Left renal pelvis (tissue), 4 donors: ENCODE measurements at regions not wholly inside any gene's neighbourhood (a gene's known extent, or its start where the extent isn't known, plus 50 kb on each side); places are given as distances from the start of the nearest gene placed in this dataset.
A peak's percentile ranks its signal among the peaks of the same experiment; 100 is the strongest.

Experiments used
- DNase-seq, 4 donors: peaks; one replicate each; pipeline ENCODE4 v3.0.0-alpha.2; 2013; ENCODE audit warnings: low read depth in 4 of 4, low spot score in 3 of 4

DNA sequence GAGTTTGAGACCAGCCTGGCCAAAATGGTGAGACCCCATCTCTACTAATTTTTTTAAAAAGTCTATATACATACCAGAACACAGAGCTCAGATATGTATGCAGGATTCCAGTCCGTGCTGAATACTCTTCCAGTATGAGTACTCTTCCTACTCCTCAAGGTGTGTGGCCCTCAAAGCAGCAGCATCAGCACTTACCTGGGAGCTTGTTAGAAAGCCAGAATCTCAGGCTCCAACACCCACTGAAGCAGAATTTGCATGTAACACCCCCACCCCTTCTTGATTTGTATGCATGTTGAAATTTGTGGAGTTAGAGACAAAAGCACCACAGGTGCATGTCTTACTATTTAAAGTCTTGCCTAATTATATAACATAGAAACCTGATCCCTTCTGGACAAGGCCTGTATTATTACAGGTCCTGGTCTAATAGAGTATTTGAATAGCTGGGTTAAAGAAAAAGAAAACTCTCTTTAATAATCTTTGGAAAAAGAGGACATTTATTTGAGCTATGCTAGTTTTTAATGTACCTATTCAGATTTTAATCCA lies 50.3 kb upstream of the NFE2L2 start:
- no peak for DNase-seq

DNA sequence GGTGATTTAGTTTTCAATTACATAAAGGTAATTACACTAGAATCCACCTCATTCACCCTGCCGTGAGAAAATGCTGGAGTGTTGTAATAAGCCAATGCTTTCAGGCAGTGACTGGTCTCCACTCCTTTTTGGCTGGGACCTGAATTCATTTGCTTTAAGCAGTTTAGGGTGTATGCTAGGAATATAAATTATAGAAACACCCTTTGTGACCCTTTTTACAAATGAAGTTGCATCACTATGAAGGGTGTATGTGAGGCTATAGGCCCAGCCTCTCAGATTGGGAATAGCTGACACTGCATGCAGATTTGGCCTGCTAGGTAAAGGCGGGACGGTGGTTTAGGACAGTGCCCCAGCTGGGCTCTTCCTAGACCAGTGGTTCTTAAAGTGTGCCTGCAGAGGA lies 50.8 kb upstream of the NFE2L2 start:
- no peak for DNase-seq

DNA sequence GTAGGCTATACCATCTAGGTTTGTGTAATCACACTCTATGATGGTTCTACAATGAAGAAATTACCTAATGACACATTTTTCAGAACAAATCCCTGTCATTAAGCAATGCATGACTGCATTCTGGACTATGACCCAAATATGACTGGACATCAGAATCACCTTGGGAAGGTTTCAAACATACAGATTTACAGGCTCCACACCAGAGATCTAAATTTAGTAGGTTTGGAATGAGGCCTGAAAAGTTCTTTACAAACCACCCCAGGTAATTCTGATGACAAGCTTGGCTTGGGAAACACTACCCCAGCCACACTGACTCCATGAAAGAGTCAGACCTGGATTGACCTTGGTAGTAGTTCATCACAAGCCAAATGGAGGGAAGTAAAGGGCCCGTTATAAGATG lies 52.2 kb upstream of the NFE2L2 start:
- DNase-seq: no peak

- no peak for DNase-seq
Measured at GRCh38 chr2:177317443-177317842, 52.9 kb upstream of the NFE2L2 start.

DNA sequence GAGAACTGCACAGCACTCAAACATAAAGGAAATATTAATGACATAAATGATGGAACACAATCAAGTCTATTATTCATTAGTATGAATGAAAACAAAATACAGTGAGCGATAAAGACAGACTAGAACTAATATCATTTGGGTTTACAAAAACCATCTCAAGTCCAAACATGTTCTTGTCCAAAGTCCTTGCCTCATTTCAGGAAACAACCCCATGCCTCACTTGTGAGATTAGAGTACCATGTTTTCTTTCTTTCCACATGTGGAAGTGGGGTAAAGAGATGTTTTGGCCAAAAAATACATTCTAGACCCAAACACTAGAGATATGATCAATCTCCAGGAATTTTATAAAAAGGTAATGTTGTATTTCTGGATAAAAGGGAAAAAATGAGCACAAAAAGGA lies 53.3 kb upstream of the NFE2L2 start:
- DNase-seq: no peak

- DNase-seq: no peak
Measured at GRCh38 chr2:177318613-177319012, 54.1 kb upstream of the NFE2L2 start.

- DNase-seq: no peak
Measured at GRCh38 chr2:177320596-177320995, 56.1 kb upstream of the NFE2L2 start.

GRCh38 chr2:177322801-177323261 lies 58.3 kb upstream of the NFE2L2 start:
- DNase-seq: no peak

DNA sequence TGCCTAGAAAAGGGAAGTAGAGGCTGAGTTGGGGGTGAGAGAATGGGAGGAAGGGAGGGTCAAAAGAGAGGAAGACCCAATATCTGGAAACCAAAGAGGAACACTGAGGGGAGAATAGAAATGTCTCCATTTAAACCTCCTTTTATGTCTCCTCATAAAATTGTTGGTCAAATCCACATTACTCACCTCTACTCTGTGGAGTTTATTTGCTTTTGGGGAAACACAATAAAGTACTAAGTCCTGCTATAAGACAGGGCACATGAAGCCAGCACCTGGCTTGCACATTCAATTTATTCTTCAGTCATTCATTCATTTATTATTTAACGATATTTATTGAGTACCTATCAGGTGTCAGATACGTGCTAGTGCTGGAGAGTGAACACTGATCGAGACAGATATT lies 60.3 kb upstream of the NFE2L2 start:
- DNase-seq: no peak

GRCh38 chr2:177325554-177325953 lies 61.0 kb upstream of the NFE2L2 start:
- DNase-seq: no peak

- no peak for DNase-seq
Measured at GRCh38 chr2:177326005-177326404, 61.5 kb upstream of the NFE2L2 start.

DNA sequence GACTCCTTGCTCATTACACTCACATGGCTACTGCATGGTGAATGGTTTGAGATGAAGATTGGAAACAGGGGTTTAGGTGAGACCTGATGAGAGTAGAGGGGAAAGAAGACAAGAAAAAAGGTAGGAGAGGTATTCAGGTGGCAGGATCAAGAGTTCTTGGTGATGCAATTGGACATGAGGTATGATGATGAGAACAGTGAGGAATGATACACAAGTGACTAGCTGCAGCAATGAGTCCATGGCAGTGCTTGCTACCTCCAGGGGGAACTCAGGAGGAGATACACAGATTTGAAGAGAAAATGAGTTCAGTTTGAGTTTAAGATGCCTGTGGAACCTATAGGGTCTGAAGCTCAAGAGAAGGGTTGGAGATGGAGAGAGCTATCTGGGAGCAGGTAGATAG lies 62.1 kb upstream of the NFE2L2 start:
- no peak for DNase-seq

DNA sequence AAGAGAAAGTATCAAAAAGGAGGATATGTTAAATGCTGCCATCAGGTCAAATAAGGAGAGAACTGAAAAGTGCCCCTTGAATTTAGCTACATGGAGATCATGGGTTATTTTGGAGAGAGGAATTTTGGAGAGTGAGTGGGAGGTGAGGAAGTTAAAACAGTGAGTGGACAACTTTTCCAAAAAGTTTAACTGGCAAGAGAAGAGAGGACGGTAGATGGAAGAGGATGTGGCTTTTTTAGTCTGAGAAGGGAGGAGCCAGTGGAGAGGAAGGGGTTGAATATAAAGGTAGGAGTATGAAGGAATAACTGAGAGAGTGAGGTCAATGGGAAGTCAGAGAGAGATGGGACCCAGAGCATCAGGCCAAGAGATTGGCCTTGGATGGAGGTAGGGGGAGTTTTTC lies 62.5 kb upstream of the NFE2L2 start:
- DNase-seq: no peak

GRCh38 chr2:177328056-177328455 lies 63.5 kb upstream of the NFE2L2 start:
- no peak for DNase-seq

DNA sequence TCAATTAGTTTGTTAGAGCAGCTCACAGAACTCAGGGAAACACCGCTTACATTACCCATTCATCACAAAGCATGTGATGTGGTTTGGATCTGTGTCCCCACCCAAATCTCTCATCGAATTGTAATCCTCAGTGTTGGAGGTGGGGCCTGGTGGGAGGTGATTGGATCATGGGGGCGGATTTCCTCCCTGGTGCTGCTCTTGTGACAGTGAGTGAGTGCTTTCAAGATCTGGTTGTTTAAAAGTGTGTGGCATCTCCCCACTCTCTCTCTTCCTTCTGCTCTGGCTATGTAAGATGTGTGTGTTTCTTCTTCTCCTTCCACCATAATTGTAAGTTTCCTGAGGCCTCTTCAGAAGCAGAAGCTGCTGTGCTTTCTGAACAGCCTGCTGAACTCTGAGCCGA lies 63.5 kb upstream of the AGPS start:
- DNase-seq: no peak

DNA sequence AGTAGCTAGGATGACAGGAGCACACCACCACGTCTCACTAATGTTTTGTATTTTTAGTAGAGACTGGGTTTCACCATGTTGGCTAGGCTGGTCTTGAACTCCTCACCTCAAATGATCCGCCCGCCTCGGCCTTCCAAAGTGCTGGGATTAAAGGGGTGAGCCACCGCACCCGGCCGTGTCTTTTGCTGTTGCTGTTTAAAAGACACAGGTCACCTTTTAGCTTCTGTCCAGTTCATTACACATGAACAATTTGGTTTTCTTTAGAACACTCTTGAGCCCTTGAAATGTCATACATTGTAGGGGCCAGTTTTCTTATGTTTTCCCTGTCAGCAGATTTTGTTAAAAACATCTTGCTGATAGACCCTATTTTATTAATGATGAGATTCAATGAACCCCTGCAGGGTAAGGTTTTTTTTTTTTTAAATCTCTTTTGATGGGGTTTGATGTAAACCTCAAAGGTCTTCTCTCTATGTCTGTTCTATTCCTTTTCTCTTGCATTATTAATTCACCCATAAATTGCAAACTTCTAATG lies 61.0 kb upstream of the AGPS start:
- no peak for DNase-seq

- DNase-seq: peak; percentile 68 to 85 (median 79)
Measured at GRCh38 chr2:177332026-177332991, 60.3 kb upstream of the AGPS start.

- no peak for DNase-seq
Measured at GRCh38 chr2:177332992-177333388, 59.6 kb upstream of the AGPS start.

DNA sequence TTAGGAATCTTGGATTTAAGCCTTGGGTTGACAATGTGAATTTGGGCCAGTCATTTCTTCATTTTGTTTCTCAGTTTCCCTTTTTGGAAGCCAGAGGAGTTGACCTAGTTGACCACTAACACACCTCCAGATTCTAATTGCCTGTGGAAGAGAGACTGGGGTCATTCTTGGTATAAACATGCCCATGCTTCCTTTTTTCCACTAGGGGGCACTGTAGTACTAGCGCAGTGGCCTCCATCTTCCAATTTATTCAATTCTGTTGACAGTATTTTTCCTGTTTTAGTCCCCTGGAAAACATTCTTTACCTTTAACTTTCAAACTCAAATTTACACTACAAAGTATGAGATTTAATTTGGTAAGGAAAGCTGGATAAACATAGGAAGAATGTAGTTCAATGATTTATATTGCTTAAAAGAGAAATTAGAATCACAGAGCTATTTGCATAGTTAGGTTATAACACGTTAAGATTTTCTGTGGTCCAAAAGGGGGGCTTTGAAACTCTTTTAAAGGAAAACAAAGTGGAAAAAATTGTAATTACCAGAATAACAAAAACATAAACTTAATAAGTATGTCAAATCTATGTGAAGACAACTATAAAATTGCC lies 57.5 kb upstream of the AGPS start:
- DNase-seq: no peak

DNA sequence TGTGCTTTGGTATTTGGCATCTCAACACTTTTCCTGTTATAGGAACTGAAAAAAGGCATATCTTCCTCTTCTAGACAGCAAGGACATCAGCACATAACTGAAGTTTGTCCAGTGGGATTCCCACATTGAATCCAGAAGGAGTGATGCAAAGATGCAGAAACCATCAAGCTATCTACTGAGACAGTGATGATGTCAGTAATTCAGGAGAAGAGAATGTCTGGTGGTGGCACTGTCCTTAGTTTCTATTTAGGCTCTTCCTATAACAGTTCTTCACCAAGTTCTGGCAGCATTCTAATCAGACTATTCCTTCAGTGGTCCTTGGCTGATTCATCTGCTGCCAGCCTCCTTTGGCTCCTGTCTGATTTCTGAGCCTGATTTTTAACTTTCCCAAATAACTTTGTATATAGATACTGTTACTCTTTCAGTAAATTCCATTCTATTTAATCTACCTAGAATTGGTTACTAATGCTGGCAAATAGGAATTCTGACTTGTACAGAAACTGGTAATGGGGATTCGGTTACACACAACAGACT lies 56.6 kb upstream of the AGPS start:
- no peak for DNase-seq

DNA sequence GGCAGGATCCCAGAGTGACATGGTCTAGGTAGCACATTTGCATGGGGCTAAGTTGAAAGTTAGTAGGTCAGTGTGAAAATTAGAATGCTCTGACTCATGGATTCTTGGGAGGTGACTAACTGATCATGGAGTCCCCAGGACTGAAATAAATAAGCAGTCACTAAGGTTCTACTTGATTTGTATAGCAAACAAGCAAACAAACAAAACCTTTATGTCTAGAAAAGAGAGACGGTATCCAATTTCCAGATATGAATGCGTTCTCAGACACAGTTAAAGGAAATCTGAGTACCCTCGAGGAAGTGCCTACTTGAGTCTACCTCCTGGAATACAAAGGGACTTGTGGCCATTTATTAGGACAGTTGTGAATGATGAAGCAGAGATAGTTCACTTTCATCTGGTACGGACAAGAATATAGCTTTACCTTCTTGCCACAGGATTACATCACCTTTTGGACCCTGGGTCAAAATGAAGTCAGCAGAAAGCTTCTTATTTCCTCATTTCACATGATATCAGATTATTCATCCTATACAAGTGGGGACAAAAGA lies 54.3 kb upstream of the AGPS start:
- no peak for DNase-seq
